ENCODE measurements at regions not wholly inside any gene's neighbourhood (a gene's known extent, or its start where the extent isn't known, plus 50 kb on each side); places are given as distances from the start of the nearest gene placed in this dataset.

GRCh38 chr2:59706729-59707128 is 846.7 kb downstream of the BCL11A start:
- no peak for DNase-seq

DNA sequence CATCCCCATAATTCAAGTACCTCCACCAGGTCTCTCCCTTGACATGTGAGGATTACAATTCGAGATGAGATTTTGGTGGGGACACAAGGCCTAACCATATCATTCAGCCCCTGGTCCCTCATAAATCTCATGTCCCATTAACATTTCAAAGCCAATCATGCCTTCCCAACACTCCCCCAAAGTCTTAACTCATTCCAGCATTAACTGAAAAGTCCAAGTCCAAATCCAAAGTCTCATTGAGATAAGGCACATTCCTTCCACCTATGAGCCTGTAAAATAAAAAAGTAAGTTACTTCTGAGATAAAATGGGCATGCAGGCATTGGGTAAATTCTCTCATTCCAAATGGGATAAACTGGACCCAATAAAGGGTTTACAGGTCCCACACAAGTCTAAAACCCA is 849.7 kb downstream of the BCL11A start:
- DNase-seq = no peak

DNA sequence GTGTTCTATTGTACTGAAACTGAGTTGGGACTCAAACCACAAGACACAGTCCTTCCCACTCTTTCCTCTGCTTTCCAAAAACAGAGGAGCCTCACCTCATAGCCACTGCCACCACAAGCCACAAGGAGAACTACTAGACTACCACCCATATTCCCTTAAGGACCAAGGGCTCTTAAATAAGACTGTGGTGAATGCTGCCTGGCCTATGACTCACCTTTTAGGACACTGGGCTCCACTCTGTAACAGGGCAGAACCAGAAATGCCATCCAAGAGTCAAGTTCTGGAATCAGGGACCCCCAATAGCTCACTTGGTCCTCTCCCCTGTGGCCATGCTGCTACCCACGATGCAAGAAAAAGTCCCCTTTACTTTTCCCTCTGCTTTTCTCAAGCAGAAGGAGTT is 851.4 kb downstream of the BCL11A start:
- DNase-seq = no peak

DNA sequence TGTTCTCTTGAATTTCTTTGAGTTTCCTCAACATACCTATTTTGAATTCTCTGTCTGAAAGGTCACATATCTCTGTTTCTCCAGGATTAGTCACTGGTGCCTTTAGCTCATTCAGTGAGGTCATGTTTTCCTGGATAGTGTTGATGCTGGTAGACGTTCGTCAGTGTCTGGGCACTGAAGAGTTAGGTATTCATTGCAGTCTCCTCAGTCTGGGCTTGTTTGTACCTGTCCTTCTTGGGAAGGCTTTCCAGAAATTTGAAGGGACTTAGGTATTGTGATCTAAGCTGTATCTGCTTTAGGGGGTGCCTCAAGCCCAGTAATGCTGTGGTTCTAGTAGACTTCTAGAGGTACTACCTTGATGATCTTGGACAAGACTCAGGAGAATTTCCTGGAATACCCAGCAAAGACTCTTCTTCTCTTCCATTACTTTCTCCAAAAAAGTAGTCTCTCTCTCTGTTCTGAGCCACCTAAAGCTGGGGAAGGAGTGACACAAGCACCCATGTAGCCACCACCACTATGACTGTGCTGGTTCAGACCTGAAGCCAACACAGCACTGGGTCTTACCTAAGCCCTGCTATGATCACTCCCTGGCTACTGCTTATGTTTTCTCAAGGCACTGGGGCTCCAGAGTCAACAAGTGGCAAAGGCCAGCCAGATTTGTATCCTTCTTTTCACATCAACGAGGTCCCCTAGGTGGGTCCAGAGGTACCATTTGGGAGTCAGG is 852.0 kb downstream of the BCL11A start:
- no peak for DNase-seq

- no peak for DNase-seq
These were observed 859.3 kb downstream of the BCL11A start for GRCh38 chr2:59694176-59694575.

- no peak for DNase-seq
These were observed 860.1 kb downstream of the BCL11A start for GRCh38 chr2:59693231-59693959.

DNA sequence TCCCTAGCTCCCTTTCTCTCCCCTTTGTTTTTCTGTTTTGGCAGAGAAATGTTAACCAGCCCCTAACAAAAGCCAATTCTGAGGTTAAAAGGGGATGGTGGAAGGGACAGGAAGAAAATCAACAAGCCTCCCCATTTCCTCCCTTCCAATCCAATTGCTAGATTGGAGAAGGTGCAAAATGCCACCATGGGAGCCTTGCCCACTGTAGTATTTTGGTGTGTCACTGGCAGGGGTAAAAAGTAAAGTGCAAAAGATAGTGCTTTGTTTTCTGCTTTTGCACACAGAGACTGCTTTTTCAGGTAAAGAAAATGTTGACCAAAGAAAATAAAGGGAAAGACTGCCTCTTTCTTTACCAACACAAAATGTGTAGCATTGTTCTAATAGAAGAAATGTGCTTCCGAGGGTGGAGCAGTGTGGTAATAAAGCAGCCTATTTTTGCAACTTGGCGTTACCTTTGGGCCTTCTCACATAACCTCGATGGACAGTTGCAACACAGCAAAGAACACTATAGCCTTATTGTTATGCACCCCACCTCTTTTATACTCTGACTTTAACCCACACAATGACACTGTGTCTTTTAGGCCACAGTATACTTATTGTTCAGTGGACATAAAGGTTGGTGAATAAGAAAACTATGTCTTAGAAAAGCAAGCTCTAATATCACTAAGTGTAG is 861.8 kb downstream of the BCL11A start:
- no peak for DNase-seq

DNA sequence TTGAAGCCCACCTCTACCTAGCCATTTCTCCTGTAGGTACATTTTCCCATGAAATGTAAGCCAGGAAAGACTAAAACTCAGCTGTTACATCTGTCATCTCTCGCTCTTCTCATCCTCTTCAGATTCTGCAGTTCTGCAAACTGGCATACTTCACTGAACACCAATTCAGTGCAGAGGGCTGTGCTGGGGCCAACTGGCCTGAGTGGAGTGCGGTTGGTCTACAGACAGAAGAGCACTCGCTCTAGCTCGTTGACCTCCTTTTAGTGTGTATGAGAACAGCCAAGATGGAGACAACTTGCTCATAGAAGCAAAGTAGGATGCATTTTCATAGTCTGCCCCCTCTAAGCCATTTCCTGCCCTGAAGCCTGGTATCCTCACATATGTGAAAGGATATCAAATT is 862.6 kb downstream of the BCL11A start:
- no peak for DNase-seq

DNA sequence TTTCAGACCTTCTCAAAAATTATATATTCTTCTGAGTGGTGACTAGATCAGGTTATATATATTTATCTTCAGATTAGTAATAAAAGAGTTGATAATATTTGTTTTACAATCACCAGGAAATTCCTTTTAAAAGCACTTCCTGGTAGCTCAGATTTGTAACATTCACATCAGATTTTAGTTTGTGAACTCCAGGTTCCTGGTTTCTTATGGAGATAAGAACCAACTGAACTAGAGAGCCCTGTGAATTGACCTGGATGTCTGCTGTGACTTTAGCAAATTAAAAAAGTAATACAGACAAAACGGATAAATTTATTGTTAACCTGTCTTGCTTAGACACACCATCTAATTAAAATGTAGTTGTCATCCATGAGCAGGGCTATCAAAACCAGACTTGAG is 868.7 kb downstream of the BCL11A start:
- DNase-seq = no peak

DNA sequence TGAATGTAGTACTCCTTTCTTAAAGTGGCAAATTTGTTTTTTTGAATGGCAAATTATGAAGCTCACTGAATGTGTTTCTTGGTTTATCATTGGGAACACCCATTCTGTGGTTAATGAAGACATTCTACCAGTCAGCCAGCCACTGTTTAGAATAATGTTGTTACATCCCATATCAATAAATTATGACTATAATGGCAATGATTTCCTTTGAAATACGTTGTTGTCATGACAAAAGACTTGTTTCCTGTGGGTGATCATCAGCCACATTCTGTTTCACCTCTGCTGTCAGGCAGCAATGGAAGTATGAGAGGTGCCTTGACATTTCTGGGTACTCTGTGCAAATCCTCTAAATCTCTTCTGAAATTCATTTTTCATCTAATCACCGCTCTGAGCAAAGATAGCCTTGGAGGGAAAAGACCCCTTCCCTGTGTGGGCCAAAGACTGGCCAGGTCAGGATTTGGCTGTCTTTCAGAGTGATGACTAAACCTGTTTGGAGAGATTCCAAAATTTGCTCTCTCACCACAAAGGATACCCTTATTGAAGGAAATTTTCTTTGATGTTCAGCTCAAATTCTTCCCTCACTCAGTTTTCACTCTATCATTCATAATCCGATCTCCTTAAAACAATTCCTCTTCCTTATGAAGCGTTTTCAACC is 869.2 kb downstream of the BCL11A start:
- DNase-seq = no peak

DNA sequence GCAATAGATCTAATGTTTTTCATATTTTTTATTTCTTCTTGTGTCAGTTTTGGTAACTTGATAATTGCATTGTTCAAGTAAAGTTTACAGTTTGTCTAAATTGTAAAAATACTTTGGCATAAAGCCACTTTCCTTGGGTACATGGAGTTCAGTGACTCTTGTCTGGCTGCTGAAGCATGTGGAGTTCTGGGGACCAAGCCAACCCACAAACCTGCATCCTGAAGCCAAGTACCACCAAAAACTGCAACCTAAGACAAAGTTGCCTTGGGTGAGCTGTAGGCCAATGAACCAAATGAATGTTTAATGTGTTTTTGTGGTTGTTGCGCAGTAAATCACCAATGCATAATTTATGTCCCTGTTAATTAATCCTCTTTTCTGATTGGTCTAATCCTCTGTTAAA is 872.6 kb downstream of the BCL11A start:
- DNase-seq = no peak

- DNase-seq = no peak
These were observed 876.3 kb downstream of the BCL11A start for GRCh38 chr2:59677158-59677557.

DNA sequence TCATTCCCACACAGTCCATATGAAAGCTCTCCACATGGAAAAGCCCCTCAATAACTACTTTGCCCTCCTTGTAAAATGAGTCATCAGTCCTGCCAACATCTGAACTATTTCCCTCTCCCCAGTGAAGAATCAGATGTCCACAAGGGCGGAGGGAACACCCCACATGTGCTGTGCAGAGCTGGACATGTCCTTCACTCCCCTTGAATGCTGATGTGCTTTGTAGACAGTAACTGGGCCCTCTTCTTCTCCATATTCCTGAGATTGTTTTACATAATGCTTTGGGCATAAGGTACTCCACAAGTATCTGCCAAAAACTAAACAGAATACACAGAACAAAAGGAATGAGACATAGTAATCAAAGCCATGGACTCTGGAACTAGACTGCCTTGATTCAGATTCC is 879.4 kb downstream of the BCL11A start:
- no peak for DNase-seq

- DNase-seq = no peak
These were observed 888.4 kb downstream of the BCL11A start for GRCh38 chr2:59665021-59665420.

DNA sequence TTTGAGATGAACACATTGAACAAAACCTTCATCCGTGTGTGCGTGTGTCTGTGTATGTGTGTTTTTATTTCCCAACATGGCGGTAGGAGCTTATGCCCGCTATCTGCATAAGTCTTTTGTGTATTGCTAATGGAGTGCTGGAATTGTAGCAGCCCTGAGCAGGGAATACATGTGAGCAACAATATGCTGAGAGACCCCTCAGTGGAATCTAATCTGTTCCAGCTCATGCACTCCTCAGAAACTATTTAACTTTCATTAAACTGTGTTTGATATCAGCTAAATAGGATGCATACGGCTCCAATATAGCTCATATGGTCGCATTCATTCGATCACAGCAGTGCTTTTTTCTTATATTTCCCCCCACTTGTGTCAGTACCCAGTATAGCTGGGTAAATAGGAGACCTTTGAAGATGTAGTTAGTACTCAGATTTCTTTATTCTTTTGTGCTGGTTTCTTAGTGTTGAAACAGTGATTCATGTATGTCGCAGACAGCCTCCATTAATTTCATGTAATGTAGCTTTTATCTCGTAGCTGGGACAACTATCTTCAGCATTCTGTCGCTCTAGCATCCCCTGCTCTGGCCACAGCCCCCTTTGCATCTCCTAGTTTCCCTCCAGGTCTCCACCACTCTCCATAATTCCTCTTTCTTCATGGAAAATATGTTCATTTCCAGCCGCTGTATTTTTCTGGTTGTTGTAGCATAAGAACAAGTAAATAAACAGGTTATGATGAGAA is 891.2 kb downstream of the BCL11A start:
- no peak for DNase-seq

DNA sequence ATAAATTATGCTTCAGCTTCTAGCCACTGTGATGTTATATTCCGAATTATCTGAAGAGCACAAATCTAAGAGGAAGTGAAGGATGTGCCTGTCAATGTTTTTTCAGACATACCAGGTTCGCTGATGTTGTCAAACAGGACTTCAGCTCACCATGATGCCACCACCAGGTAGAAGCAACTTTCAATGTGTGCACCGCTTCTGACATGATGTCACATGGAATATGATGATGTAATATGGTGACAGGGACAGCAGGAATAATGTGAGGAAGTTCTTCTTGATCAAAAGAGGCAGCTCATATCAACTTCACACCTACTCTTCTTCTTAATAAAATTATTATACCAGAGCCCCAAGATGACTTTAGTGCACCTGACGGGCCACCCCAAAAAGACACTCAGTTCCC is 893.2 kb downstream of the BCL11A start:
- no peak for DNase-seq

- DNase-seq = no peak
These were observed 894.4 kb downstream of the BCL11A start for GRCh38 chr2:59658906-59659635.

DNA sequence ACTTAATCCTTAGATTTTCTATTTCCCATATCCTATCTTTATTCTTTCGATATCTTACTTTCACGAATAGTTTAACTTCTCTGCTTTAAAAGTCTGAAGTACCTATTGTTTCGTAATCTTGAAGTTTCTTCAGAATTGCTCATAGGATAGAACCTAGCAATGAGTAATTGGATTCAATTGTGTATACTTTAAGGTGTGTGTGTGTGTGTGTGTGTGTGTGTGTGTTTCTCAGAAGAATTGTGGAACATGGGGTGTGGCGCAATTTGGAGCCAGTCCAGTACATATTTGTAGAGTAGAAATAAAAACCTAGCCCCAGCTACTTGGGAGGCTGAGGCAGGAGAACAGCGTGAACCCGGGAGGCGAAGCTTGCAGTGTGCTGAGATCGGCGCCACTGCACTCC is 897.6 kb downstream of the BCL11A start:
- DNase-seq = no peak

DNA sequence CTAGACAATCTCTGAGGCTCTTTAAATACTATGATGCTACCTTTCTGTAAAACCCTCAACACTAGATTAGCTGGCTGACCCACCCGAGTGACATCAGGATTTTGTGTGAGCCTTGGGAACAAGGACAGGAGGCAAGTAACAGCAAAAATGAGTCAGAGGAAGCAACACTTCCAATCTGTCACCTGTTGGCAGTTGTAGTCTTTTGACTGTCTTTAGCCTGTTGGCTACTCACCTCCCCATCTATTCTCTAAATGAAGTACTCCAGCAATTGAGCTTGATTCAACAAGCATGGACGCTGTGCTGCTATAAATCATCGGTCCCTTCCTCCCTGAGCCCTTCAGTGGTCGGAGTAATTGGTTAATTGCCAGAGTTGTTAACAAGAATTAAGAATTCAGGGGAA is 898.7 kb downstream of the BCL11A start:
- no peak for DNase-seq

DNA sequence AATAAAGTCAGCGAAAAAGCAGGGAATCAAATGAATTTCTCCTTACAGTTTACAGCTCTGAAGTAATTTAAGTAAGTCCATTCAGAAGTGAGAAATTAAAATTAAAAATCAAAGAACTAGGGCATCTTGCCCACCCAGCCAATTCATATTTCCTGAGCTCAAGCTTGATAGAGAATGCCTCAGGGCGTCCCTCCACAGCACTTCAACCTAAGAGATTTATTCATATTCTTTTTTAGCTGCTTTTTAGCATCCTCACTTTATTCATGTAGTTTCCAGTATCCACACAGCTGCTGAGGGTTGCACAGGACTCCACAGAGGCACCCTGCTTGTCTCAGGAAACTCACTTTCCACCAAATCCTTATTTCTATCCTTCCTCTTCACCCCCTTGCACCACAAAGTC is 900.3 kb downstream of the BCL11A start:
- no peak for DNase-seq

GRCh38 chr2:59630789-59631188 is 922.7 kb downstream of the BCL11A start:
- DNase-seq = no peak

DNA sequence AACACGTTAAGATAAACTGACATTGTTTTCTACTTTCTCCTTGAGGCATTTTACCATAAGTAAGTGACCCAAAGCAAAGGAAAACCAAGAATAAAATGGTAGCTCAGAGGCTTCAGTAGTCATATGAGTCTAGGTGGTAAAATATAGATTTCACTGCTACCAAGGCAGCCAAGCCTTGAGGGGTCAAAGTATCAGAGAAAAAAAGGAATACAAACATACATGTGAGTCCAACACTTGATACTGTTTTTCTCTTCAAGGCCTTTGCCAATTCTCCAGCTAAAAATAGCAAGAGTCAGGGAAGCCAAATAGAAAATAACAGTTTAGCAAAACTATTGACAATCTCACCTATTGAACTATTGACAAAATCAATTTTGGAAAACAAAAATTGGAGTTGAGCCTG is 925.9 kb downstream of the BCL11A start:
- no peak for DNase-seq
